ENCODE measurements at regions not wholly inside any gene's neighbourhood (a gene's known extent, or its start where the extent isn't known, plus 50 kb on each side); places are given as distances from the start of the nearest gene placed in this dataset.

DNA sequence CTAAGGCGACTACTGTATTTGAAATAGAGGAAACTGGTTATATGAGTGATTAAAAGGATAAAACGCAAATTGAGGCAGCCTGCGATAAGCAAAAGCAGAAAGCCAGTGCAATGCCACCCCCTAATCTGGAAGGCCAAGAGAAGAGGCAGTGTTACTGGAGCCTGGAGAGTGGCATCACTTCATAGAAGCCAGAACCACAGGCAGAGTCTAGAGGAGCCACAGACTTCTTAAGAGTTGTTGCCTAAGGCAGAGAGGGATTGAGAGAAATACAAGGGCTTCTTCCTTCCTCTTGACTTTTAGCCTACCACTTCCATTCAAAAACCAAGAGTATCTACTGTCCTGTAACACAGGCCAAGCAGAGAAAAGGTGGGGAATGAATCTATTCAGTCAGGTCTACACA, 94.9 kb upstream of the SKAP2 start (continued):
- TF ChIP-seq CBX8 (IDR thresholded peaks at IDR 0.05; ENCODE audit: borderline replicate concordance, low read depth, low read length) = no peak
